ENCODE measurements at regions not wholly inside any gene's neighbourhood (a gene's known extent, or its start where the extent isn't known, plus 50 kb on each side); places are given as distances from the start of the nearest gene placed in this dataset.
"Not testable (repeated sequence)": the region's sequence is repeated elsewhere in the genome, so short reads cannot be mapped to it uniquely, and the experiment has no call there.

DNA sequence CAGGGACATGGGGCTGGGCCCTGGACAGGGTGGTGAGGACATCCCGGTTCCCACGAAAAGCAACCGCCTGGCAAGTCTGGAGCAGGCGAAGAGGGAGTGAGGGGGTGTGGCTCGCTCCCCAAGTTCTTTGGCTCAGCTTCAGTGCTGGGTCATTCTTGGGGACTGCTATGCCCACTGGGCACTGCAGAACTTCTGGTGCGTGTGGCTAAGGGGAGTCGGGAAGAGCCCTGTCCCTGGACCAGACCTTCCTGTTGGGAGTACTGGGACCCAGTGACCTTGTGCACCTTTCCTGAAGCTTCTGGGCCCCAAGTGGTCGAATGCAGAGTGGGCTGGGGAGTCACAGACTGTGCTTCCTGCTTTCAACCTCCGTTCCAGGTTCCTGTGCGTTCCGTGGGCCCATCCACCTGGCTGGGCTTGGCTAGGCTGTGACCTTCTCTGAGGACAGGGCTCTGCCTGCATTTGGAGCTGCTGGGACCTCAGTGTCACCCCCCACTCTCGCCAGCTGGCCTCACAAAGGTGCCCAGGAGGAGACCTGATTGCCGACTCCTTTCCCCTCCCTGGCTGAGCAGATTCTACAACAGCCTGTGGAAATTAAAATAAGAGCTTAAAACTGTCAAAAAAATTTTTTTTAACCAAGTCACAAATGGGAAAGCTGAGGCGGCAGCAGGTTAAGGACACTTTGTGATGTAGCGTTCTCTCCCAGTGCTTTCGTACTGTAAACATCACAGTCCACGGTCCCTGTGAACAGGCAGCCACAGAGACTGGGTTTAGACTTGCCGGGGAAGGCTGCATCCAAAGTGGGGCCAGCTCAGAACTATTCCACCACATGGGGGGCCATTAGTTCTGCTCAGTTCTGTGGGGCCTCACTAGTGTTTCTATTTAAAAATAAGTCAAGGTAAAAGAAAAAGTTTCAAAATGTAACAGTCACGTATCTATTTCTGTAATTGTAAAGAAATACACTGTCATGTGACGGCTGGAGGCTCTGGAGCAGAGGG, 63.8 kb upstream of the WNT7B start:
- FAIRE-seq: no peak

DNA sequence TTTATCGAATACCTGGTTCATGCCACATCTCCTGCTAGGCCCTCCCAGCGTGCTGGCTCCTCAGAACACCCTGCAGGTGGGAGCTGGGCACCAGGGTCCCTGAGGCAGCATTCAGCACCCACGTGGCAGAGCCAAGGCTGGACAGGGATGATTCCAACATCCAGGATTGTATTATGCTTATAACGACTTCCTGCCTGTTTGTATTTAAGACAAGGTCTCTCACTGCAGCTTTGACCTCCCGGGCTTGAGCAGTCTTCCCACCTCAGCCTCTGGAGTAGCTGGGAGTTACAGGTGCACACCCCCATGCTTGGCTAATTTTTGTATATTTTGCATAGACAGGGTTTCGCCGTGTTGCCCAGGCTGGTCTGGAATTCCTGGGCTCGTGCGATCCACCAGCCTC, 64.7 kb upstream of the WNT7B start:
- FAIRE-seq: no peak

- FAIRE-seq: no peak
Observed at GRCh38 chr22:46042786-46043185, 65.8 kb upstream of the WNT7B start.

GRCh38 chr22:46043339-46043738, 66.4 kb upstream of the WNT7B start:
- no peak for FAIRE-seq

- no peak for FAIRE-seq
Observed at GRCh38 chr22:46043816-46044620, 67.1 kb upstream of the WNT7B start.

- no peak for FAIRE-seq
Observed at GRCh38 chr22:46044621-46045458, 67.9 kb upstream of the WNT7B start.

- FAIRE-seq: no peak
Observed at GRCh38 chr22:46045459-46046298, 68.7 kb upstream of the WNT7B start.

DNA sequence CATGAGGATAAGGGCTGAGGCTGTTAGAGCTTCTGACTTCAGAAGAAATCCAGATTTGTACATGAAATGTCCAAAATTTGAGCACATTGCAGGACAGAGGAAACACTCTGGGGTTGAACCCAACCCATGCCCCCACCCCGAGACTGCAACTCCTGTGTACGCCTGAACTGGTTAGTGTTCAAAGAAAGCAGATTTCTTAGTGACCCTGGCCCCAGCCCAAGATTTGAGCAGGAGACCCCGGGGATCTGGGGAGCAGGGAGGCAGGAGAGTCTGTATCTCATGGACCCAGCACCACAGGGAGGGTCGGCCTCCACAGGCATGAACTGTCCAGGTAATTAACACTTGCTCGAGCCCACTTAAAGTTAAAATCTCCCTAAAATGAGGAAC, 69.3 kb upstream of the WNT7B start:
- FAIRE-seq: no peak

DNA sequence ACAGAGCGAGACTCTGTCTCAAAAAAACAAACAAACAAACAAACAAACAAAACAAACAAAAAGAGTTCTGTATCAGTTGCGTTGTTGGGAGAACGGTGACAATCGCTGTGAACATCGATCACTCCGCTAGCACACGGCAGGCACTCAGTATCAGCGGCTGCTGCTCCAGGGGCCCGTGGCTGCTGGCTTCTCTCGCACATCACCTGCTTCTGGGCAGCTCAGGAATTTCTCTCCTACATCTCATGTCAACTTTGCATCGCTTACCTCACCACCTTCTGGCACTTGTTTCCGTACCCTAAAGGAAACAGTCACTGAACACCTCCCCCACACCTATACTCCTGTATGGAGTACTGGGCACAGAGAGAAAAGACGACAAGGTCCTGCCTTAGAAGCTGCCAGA, 70.3 kb upstream of the WNT7B start:
- no peak for FAIRE-seq

DNA sequence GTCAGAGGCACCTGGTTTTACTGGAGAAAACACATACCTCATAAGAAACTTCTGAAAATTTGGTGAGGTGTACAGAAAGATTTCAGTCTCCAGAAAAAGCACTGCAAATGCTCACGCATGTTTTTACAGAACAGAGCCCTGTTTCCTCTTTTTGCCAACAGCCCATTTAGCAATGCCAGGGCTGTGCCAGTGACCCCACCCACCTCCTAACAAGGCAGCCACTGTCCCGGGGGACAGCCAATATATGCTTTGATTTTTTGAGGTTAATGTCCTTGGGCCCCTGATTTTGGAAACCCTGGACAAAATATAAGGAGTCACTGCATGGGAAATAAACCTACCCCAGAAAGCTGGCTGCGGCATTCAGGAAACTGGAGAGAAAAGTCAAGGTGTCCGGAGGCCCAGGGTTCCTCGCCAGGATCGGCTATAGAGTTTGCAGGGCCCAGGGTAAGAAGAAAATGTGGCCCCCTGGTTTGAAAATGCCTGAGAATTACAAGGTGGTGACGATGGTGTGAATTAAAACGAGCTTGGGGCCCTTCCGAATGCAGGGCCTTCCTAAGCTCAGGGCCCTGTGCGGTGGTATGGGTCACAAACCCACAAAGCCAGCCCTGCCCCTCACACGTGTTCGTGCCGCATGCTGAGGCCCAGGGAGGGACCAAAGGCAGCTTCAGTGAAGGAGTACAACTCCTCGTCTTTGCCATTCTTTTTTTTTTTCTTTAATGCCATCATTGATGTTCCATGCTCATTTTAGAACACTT, 71.1 kb upstream of the WNT7B start:
- FAIRE-seq: no peak

GRCh38 chr22:46048661-46049060, 71.7 kb upstream of the WNT7B start:
- not testable (repeated sequence) for FAIRE-seq

- no peak for FAIRE-seq
Observed at GRCh38 chr22:46049726-46050450, 72.9 kb upstream of the WNT7B start.

DNA sequence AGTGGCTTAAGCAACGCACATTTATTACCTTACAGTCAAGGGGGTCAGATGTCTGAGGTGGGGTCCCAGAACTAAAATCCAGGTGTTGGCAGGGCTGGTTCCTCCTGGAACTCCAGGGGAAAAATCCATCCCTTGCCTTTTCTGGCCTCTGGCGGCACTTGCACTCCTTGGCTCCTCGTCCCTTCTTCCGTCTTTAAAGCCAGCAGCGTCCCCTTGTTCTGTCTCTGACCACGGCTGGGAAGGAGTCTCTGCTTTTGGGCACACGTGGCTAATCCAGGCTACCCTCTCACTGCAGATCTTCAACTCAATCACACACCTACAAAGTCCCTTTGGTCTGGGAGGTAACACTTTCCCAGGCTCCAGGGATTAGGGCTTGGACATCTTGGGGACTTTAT, 73.5 kb upstream of the WNT7B start:
- no peak for FAIRE-seq

DNA sequence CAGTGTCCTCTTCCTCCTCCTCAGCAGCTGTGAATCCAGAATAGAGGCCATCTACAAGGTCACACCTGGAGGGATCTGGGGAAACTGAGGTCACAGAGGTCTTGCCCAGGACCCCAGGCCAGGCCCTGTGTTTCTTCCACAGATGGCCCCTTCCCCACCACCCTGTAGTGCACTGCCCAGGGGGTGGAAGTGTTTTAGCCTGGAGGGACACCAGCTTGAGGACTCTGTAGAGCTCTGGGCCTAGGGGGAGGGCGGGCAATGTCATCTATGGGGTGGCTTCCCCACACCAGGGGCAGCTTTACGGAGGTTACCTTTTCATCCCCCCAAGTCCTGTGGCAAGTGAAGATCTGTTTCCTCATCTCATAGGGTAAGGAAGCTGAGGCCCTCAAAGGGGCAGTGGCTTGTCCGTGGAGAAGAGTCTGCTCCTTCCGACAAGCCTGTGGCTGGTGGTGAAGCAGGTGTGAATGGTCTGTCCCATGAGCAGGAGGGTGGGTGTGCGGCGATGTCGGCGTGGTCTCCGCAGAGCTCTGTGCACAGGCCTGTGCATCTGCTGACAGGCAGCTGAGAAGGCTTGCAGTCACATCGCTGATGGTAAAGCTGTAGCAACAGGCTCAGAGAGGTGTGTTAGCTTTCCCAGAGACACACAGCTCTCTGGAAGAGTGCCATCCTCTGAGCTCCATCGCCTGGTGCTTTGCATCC, 74.1 kb upstream of the WNT7B start:
- no peak for FAIRE-seq

GRCh38 chr22:46051646-46052045, 74.7 kb upstream of the WNT7B start:
- FAIRE-seq: no peak

DNA sequence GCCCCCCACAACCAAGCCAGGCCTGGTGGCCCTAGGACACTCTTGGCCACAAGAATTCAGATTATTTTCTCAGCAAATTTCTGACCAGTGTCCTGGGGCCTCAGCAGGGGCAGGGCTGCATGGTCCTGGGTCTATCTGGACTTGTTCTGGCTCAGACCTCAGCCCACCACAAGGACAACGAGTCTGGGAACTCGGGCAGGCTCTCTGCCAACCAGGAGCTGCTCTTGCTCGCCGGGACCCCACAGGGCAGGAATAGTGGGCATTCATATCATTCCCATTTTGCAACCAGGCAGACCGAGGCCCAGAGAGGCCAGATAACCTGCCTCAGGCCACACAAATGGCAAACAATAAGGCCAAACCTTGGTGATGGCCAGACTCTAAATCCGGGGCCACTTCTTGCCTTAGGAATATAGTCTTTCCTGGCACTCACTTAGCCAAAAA, 75.4 kb upstream of the WNT7B start:
- FAIRE-seq: no peak

DNA sequence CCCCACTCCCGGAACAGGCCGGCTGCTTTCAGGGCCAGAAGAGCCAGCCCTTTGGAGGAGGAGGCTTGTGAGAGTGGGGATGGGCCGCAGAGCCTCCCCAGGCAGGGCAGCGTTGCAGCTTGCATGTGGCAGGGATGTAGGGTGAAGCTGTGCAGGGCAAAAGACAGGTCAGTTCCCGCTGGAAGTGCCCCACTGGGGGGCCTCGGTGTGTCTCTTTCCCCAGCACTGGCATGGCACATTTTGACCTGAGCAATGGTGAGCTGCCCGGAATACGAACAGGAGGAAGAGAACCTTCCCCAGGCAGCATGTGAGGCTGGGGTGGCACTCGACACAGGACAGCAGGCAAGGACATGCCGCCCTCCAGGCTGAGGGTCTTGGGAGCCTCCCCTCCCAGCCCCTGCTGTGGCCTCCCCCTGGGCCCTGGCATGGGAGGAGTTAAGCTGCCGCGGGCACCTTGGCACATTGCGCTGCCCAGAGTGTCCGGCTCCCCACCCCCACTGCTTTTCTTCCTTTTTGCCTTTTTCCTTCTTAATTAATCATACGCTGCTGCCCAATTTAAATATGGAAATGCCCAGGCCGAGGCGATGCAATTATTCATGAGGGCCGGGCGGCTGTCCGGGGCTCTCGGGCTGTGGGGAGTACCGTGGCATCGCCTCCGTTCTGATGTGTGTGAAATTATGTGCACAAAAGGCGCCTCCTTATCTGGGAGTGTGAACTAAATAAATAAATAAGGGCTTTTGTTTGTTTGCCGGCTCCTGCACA, 76.0 kb upstream of the WNT7B start:
- no peak for FAIRE-seq

DNA sequence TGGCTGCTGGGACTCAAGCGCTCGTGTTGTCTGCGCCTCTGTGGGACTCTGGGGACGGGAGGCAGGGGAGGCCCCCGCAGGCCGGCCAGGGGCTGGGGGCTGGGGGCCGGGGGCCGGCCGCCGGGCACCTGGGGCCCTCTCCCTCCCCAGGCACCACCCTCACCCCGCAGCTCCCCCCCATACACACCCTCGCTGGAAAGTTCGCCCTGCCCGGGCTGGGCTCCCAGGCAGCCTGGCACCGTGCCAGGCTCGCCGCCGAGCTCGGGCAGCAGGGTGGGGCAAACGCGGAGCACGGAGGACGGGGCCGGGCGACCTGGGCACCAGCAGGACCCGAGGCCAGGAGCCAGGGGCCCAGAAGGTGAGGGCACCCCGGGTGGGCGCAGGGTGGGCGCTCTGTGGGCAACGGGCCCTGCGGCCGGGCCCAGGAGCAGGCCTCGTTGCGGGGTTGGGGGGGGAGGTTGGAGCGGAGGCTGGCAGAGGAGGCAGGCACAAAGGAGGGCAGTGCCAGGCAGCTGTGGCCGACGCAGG, 76.7 kb upstream of the WNT7B start:
- FAIRE-seq: no peak

Data from endometrium (tissue), 2 donors.